ENCODE measurements at regions not wholly inside any gene's neighbourhood (a gene's known extent, or its start where the extent isn't known, plus 50 kb on each side); places are given as distances from the start of the nearest gene placed in this dataset.

DNA sequence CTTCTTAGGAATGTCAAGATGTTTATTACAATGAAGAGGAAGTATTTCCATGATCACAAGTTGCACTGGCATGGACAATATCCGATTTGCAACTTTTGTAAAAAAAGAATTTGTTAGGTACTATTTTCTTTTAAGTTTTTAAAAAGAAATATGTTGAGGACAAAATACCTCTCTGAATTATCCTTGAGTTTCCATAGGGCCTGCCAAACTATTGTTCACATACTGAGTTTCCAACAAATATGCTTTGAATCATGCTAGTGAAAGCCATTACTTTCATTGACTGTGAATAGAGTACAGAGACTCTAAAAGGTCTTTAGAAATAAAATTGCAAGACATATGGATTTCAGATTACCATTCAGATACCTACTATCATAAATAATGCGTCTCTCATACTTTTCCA is 566.1 kb downstream of the TMEM182 start:
- TF ChIP-seq CTCF (conservative IDR thresholded peaks at IDR 0.05 in 1 of 2, IDR thresholded peaks at IDR 0.05 in 1 of 2; ENCODE audit: extremely low read depth in 1 of 2, insufficient read depth in 1 of 2, low read depth in 1 of 2, low read length in 2 of 2) (no peak), EZH2 (IDR thresholded peaks at IDR 0.05; ENCODE audit: borderline replicate concordance, low read length) (no peak)
